Right cardiac atrium (tissue), 5 donors: ENCODE measurements at regions not wholly inside any gene's neighbourhood (a gene's known extent, or its start where the extent isn't known, plus 50 kb on each side); places are given as distances from the start of the nearest gene placed in this dataset.
A peak's percentile ranks its signal among the peaks of the same experiment; 100 is the strongest.
"Not testable (repeated sequence)": the region's sequence is repeated elsewhere in the genome, so short reads cannot be mapped to it uniquely, and the experiment has no call there.

Experiments used
- ATAC-seq, 2 donors: fragments of 200-7000 bp; cut with Tn5 transposase; one replicate each; pipeline versions ENCODE4 v1.8.0 to v1.9.1; 2020; ENCODE audit warnings: moderate library complexity in 2 of 2, mild to moderate bottlenecking in 1 of 2
- DNase-seq, 3 donors: peaks; one replicate each; pipeline ENCODE4 v3.0.0-alpha.2; 2020
- H3K27ac ChIP-seq: one replicate; pipeline ENCODE4 v1.5.1; 2013; ENCODE audit warnings: mild to moderate bottlenecking, low read length, control low read depth, moderate library complexity
- H3K27me3 ChIP-seq: one replicate; pipeline ENCODE4 v1.6.1; 2013; ENCODE audit not compliant: control insufficient read depth, insufficient read depth
- H3K4me1 ChIP-seq: one replicate; pipeline ENCODE4 v1.6.1; 2013; ENCODE audit warnings: low read length; ENCODE audit not compliant: control insufficient read depth, insufficient read depth
- H3K4me3 ChIP-seq: one replicate; pipeline ENCODE4 v1.5.1; 2013; ENCODE audit warnings: low read length, control low read depth
- H3K9me3 ChIP-seq: one replicate; pipeline ENCODE4 v1.6.1; 2013; ENCODE audit warnings: low read length; ENCODE audit not compliant: control insufficient read depth
- WGBS: extraction: QIAGEN DNeasy Blood & Tissue Kit; methylation state at CpG from one replicate; pipeline ENCODE4 v1.1.7; 2013; 5-methylcytosine and 5-hydroxymethylcytosine counted together
- intact Hi-C, 4 donors: fragments of 100-400 bp; cut with DNase I; formaldehyde crosslinking; loops; one replicate each; pipeline versions ENCODE4 v1.11.0 to v1.14.0; 2022 to 2023
- donor health status: healthy with polysubstance abuse.
- donor health status: DM: no; HTN: yes; CAD: no.
- donor health status: DM: no; HTN: no; CAD: no.
- donor health status: DM: no; HTN: yes; CAD: no; lungs with severe emphysema.
- donor health status: DM: yes; HTN: yes; CAD: no.

DNA sequence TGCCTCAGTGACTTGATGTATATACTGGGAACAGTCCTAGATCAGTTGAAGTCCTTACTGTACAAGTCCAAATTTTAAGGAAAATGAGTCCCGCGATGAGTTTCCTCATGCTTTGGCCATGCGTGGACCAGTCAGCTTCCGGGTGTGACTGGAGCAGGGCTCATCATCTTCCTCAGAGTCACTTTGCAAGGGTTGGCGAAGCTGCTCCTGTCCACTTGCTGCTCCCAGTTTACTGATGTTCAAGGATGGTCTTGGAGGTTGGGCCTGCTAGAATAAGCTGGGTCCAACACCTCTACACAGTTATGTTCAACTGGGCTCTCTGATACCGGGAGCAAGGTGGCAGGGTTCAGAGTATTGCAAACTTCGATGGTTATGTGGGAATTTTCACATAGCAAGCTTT is 66.2 kb upstream of the PRMT8 start:
- DNase-seq, ATAC-seq, H3K9me3 ChIP-seq, H3K27me3 ChIP-seq, H3K27ac ChIP-seq, H3K4me1 ChIP-seq, H3K4me3 ChIP-seq, intact Hi-C loops: not testable (repeated sequence)
- 84% methylated on average over 7 of the region's 7 CpGs for WGBS

DNA sequence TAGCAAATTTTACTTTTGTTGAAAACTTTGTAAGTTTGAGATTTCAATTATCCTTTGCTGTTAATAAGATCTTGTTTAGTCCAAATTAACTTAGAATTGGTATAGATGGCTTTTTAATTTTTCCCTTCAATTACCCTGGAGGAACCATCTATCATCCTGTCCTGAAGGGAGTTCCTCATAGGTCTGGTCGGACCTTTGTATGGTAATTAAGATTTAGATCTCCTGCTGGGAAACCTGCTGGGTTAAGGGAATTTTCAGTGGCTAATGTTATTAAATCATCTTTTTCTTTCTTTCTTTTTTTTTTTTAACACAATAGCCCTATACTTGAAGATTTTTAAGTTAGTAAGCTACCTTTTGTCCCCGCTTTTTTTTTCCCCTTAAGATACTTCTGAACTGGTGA is 63.0 kb upstream of the PRMT8 start:
- ATAC-seq (no peak), DNase-seq (no peak)
- H3K4me3 ChIP-seq, result no peak overlapping the region
- peaks cover 2% of the 10 kb centered on the region for H3K4me1 ChIP-seq
- 63% methylated on average over 2 of the region's 2 CpGs for WGBS
- intact Hi-C loops, result no loop called here
- H3K9me3 ChIP-seq, result no peaks in the 10 kb centered on the region
- H3K27me3 ChIP-seq, result no peaks in the 10 kb centered on the region
- H3K27ac ChIP-seq, result no peak overlapping the region

DNA sequence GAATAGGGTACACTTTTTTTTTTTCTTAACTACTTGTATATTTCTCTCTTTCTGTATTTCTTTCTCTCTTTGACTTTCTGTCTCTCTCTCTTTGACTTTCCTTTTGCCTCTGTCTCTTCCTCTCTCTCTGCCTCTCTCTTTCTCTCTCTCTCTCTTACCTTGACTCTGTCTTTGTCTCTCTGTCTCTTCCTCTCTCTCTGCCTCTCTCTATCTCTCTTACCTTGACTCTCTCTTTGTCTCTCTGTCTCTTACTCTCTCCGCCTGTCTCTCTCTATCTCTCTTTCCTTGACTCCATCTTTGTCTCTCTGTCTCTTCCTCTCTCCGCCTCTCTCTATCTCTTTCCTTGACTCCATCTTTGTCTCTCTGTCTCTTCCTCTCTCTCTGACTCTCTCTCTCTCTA is 62.4 kb upstream of the PRMT8 start:
- no peak overlapping the region for H3K4me3 ChIP-seq
- ATAC-seq (no peak), DNase-seq (no peak)
- intact Hi-C loops, result no loop called here
- 93% methylated on average over 2 of the region's 2 CpGs for WGBS
- no peaks in the 10 kb centered on the region for H3K9me3 ChIP-seq
- no peaks in the 10 kb centered on the region for H3K27me3 ChIP-seq
- peaks cover 2% of the 10 kb centered on the region for H3K4me1 ChIP-seq
- H3K27ac ChIP-seq, result no peak overlapping the region

DNA sequence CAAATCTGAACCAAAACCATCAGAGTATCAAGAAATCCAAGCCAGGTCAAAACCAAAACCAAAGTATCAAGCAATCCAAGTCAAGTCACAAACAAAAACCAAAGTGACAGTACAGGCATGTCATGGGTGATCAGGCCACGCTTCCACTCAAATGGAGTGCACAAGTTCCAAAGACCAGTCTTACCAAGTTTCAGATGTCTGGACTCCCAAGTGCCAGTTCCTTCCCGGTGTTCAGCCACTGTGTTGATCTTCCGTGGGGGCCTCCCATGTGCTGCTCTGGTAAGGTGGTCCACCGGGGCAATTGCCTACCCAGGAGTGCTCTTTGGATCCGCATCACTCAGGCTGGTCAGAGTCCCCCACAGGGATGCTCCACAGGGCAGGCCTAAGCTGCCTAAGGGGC is 61.5 kb upstream of the PRMT8 start:
- H3K9me3 ChIP-seq, H3K4me1 ChIP-seq, H3K27ac ChIP-seq, H3K27me3 ChIP-seq, DNase-seq, H3K4me3 ChIP-seq, ATAC-seq, intact Hi-C loops: not testable (repeated sequence)
- 95% methylated on average over 5 of the region's 5 CpGs for WGBS

DNA sequence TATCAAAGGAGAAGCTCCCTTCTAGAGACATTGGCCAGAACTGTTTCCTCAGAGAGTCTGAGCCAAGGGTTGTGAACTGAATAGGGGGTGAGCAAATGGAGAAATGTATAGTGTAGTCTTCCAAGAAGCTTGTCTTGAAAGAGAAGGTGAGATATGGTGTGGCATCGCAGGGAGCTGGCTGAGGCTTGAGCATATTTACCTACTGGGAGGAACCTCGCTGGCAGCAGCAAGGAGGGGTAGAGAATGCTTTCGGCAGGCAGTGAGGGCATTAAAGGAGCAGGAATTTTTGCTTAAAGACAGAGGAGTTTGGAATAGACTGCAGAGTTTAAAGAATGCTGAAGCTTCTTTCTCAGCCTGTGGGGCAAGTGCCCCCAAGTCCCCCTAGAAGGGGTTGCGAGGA is 59.3 kb upstream of the PRMT8 start:
- no peak for ATAC-seq
- Histone ChIP-seq H3K27me3 (no peaks in the 10 kb centered on the region), H3K4me3 (no peak overlapping the region), H3K4me1 (peaks cover 2% of the 10 kb centered on the region), H3K9me3 (no peaks in the 10 kb centered on the region), H3K27ac (no peak overlapping the region)
- intact Hi-C loops, result no loop called here
- no peak for DNase-seq
- WGBS, result 92% methylated on average over 4 of the region's 4 CpGs

DNA sequence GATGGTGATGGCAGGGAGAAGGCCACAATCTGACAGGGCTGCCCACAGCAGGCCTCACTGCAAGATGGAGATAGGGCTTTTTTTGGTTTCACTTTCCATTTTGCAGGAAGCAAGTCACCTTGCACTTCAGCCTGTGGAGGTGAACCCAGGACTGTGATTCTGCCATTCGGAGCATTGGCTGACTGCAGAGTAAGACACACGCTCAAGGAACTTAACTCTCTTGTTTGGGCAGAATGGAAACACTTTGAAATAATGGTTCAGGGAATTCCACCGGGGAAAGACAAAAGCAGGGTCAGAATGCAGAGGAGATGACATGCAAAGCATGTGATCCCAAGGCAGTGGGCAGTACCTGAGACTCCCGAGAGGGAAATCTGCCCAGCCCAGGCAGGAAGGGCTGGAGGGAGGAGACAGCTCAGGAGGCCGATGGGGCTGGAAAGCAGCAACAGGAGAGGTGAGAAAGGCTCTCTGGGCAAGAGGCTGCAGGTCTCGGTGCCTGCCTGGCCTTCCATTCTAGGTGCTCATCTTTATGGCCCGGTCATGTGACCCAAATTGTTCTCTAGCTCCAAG is 58.7 kb upstream of the PRMT8 start:
- intact Hi-C loops, result no loop called here
- no peak overlapping the region for H3K27ac ChIP-seq
- peaks cover 2% of the 10 kb centered on the region for H3K4me1 ChIP-seq
- DNase-seq, result no peak
- no peaks in the 10 kb centered on the region for H3K27me3 ChIP-seq
- ATAC-seq, result no peak
- 68% methylated on average over 7 of the region's 7 CpGs for WGBS
- no peak overlapping the region for H3K4me3 ChIP-seq
- no peaks in the 10 kb centered on the region for H3K9me3 ChIP-seq

DNA sequence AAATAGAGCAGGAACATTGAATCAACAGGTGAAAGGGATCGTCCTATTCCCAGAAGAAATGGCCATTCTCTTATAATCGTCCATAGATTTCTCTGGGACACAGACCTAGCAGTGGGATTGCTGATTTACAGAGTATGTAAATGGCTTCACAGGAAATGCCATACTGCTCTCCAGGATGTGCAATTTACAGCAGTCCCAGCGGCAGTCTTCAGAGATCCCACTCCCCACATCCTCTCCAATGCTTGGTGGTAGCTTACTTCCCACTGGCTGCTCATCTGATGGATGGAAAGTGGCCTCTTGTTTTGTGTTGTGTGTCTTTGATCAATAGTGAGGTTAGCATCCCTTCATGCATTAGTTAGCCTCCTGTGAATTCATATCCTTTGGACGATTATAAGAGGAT is 58.1 kb upstream of the PRMT8 start:
- 55% methylated on average over 4 of the region's 4 CpGs for WGBS
- intact Hi-C loops, result no loop called here

DNA sequence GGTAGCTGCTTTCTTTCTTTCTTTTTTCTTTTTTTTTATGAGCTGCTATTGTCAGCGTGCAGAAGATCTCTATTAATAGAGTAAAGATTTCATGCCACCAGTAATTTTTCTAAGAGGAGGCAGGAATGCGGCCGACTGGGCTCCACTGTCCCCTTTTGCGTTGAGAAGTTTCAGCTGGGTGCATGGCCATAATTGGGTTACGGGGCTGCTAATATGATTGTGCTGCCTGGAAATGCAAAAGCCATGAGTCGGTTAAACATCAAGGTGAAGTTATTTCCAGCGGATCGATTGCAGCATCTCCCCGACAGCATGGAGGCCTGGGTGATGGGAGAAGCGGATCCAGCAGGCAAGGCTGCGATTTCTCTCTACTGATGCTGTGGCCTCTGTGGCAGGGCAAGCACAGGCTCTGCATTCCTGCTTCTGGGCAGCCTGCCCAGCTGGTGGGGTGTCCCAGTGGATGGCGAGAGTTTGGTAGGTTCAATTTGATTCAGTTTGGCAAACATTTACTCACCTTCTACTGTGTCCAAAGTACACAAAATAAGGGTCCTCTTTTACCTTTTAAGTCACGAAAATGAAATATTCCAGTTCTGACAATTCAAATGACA is 54.4 kb upstream of the PRMT8 start:
- Histone ChIP-seq H3K27ac (no peak overlapping the region), H3K9me3 (no peaks in the 10 kb centered on the region), H3K4me3 (no peak overlapping the region), H3K27me3 (no peaks in the 10 kb centered on the region), H3K4me1 (peaks cover 2% of the 10 kb centered on the region)
- ATAC-seq (no peak), DNase-seq (peak in 2 of 3 donors; percentile 65)
- WGBS, result 56% methylated on average over 13 of the region's 13 CpGs
- intact Hi-C loops, result no loop called here

More for the DNA sequence above, 58.1 kb upstream of the PRMT8 start:
- H3K27ac ChIP-seq, result no peak overlapping the region
- H3K4me1 ChIP-seq, result peaks cover 2% of the 10 kb centered on the region
- no peaks in the 10 kb centered on the region for H3K9me3 ChIP-seq
- no peak overlapping the region for H3K4me3 ChIP-seq
- no peak for DNase-seq
- no peaks in the 10 kb centered on the region for H3K27me3 ChIP-seq
- ATAC-seq, result no peak

DNA sequence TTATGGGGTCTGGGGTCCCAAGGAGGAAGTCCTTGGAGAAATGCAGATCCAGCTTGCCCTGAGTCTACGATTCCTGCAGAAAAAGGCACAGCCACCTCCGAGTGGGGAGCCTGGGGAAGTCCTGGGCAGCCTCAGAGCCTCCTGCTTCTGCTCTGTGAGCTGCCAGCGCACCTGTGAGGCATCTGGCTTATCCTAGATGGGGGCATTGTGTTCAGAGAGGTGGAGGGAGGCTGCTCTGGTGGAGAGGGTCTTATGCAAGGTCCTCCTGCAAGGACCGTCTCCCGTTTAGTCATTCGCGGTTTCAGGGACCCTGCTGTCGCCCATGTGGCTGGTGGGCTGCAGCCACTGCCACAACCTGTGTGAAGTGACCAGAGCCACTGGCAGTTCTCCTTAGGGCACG is 53.0 kb upstream of the PRMT8 start:
- H3K9me3 ChIP-seq, result no peaks in the 10 kb centered on the region
- intact Hi-C loops, result no loop called here
- DNase-seq (no peak), ATAC-seq (no peak)
- WGBS, result 85% methylated on average over 9 of the region's 9 CpGs
- no peaks in the 10 kb centered on the region for H3K27me3 ChIP-seq
- H3K27ac ChIP-seq, result no peak overlapping the region
- H3K4me1 ChIP-seq, result no peaks in the 10 kb centered on the region
- no peak overlapping the region for H3K4me3 ChIP-seq

DNA sequence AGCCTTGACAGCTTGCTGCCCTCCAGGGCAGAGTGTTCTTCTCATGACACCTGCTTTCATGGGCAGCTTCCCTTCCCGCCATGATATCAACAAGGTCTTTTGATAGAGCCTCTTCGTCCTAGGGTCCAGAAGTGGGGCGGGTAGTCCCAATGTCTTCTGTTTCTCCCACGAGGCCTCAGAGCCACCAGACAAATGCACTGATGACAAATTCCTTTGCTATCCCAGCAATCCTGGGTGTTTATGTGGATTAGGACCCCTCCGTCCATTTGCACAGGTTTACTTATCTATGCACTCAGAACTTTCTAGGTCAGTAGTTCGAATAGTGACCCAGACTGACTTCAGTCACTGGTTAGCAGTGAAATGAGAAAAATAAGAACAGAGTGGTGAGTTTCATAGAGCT is 52.6 kb upstream of the PRMT8 start:
- no peak overlapping the region for H3K27ac ChIP-seq
- 72% methylated on average over 6 of the region's 6 CpGs for WGBS
- no peak for ATAC-seq
- no peak overlapping the region for H3K4me3 ChIP-seq
- no peaks in the 10 kb centered on the region for H3K9me3 ChIP-seq
- intact Hi-C loops, result no loop called here
- H3K4me1 ChIP-seq, result no peaks in the 10 kb centered on the region
- no peak for DNase-seq
- H3K27me3 ChIP-seq, result no peaks in the 10 kb centered on the region
